Neural progenitor cell (in vitro differentiated cells): ENCODE measurements at regions not wholly inside any gene's neighbourhood (a gene's known extent, or its start where the extent isn't known, plus 50 kb on each side); places are given as distances from the start of the nearest gene placed in this dataset.

Experiments
- DNase-seq: peaks from one replicate; pipeline ENCODE4 v3.0.0-alpha.2; 2016; ENCODE audit warnings: low spot score
- H2AFZ ChIP-seq: fragments of 200-600 bp; sonication (generic); replicated peaks from 2 replicates; pipeline ENCODE4 v1.6.1; 2016; ENCODE audit warnings: antibody characterized with exemption
- H3F3A ChIP-seq: fragments of 200-600 bp; sonication (generic); 2 replicates; pipeline ENCODE4 v1.6.1; 2016; ENCODE audit warnings: antibody characterized with exemption, low read depth
- H3K27ac ChIP-seq: fragments of 200-600 bp; sonication (generic); 2 replicates; pipeline ENCODE4 v1.5.1; 2016; ENCODE audit warnings: mild to moderate bottlenecking
- H3K27me3 ChIP-seq: fragments of 200-600 bp; sonication (generic); 2 replicates; pipeline ENCODE4 v1.6.1; 2016; ENCODE audit warnings: mild to moderate bottlenecking, moderate library complexity
- H3K36me3 ChIP-seq: fragments of 200-600 bp; sonication (generic); 2 replicates; pipeline ENCODE4 v1.5.1; 2016
- H3K4me1 ChIP-seq: fragments of 200-600 bp; sonication (generic); 2 replicates; pipeline ENCODE4 v1.6.1; 2016; ENCODE audit warnings: mixed run types
- H3K4me2 ChIP-seq: fragments of 200-600 bp; sonication (generic); 2 replicates; pipeline ENCODE4 v1.6.1; 2016
- H3K4me3 ChIP-seq: fragments of 200-600 bp; sonication (generic); 2 replicates; pipeline ENCODE4 v1.5.1; 2016
- H3K79me2 ChIP-seq: fragments of 200-600 bp; sonication (generic); 2 replicates; pipeline ENCODE4 v1.6.1; 2016; ENCODE audit warnings: low read depth
- H3K9ac ChIP-seq: fragments of 200-600 bp; sonication (generic); 2 replicates; pipeline ENCODE4 v1.6.1; 2016
- H3K9me3 ChIP-seq: fragments of 200-600 bp; sonication (generic); 2 replicates; pipeline ENCODE4 v1.5.1; 2016; ENCODE audit warnings: low read depth
- H4K20me1 ChIP-seq: fragments of 200-600 bp; sonication (generic); 2 replicates; pipeline ENCODE4 v1.6.1; 2016; ENCODE audit warnings: low read depth
- H3K27ac Mint-ChIP-seq: 3 replicates; pipeline ENCODE4 v1.8.0; 2021; ENCODE audit warnings: mixed read lengths
- H3K27me3 Mint-ChIP-seq: 2 replicates; pipeline ENCODE4 v1.8.0; 2022; ENCODE audit warnings: low read depth, mild to moderate bottlenecking, inconsistent platforms, moderate library complexity, mixed read lengths; ENCODE audit not compliant: insufficient read depth
- H3K36me3 Mint-ChIP-seq: 3 replicates; pipeline ENCODE4 v1.8.0; 2021; ENCODE audit warnings: mixed read lengths
- H3K4me1 Mint-ChIP-seq: 3 replicates; pipeline ENCODE4 v1.8.0; 2021; ENCODE audit warnings: mixed read lengths
- H3K4me3 Mint-ChIP-seq: 3 replicates; pipeline ENCODE4 v1.8.0; 2021; ENCODE audit warnings: mild to moderate bottlenecking, moderate library complexity, mixed read lengths
- H3K9me3 Mint-ChIP-seq: 3 replicates; pipeline ENCODE4 v1.8.0; 2020; ENCODE audit warnings: mixed read lengths
- EZH2 ChIP-seq: fragments of 200-600 bp; sonication (generic); IDR thresholded peaks from 2 replicates; pipeline ENCODE4 v1.6.1; 2017; ENCODE audit warnings: antibody characterized with exemption, mild to moderate bottlenecking, moderate library complexity
- EZH2phosphoT487 ChIP-seq: fragments of 200-600 bp; sonication (generic); IDR thresholded peaks from 2 replicates; pipeline ENCODE4 v1.6.1; 2017; ENCODE audit warnings: antibody characterized with exemption
- TF ChIP-seq, protein P1 (sequence below): fragments of 200-600 bp; sonication (generic); IDR thresholded peaks from 2 replicates; pipeline ENCODE4 v1.5.1; 2017; ENCODE audit warnings: antibody characterized with exemption, mild to moderate bottlenecking

- H3K4me2 ChIP-seq = no peak overlapping the region
- Mint-ChIP-seq H3K4me1 (no peaks in the 10 kb centered on the region), H3K9me3 (no peaks in the 10 kb centered on the region), H3K27me3 (no peaks in the 10 kb centered on the region), H3K27ac (no peak overlapping the region), H3K36me3 (no peaks in the 10 kb centered on the region), H3K4me3 (no peak overlapping the region)
- H3K27me3 ChIP-seq = no peaks in the 10 kb centered on the region
- H3K4me3 ChIP-seq = no peak overlapping the region
- no peaks in the 10 kb centered on the region for H3K9me3 ChIP-seq
- H4K20me1 ChIP-seq = no peaks in the 10 kb centered on the region
- no peaks in the 10 kb centered on the region for H3K4me1 ChIP-seq
- H3K9ac ChIP-seq = no peak overlapping the region
- H3K79me2 ChIP-seq = no peaks in the 10 kb centered on the region
- no peak for DNase-seq
- TF ChIP-seq EZH2phosphoT487 (no peak), EZH2 (no peak)
- TF ChIP-seq, protein P1, sequence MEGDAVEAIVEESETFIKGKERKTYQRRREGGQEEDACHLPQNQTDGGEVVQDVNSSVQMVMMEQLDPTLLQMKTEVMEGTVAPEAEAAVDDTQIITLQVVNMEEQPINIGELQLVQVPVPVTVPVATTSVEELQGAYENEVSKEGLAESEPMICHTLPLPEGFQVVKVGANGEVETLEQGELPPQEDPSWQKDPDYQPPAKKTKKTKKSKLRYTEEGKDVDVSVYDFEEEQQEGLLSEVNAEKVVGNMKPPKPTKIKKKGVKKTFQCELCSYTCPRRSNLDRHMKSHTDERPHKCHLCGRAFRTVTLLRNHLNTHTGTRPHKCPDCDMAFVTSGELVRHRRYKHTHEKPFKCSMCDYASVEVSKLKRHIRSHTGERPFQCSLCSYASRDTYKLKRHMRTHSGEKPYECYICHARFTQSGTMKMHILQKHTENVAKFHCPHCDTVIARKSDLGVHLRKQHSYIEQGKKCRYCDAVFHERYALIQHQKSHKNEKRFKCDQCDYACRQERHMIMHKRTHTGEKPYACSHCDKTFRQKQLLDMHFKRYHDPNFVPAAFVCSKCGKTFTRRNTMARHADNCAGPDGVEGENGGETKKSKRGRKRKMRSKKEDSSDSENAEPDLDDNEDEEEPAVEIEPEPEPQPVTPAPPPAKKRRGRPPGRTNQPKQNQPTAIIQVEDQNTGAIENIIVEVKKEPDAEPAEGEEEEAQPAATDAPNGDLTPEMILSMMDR = no peak
- no peaks in the 10 kb centered on the region for H3F3A ChIP-seq
- no peaks in the 10 kb centered on the region for H3K36me3 ChIP-seq
- H3K27ac ChIP-seq = no peak overlapping the region
- H2AFZ ChIP-seq = no peak overlapping the region
These were observed 408.0 kb downstream of the HGF start for GRCh38 chr7:81361769-81362312.

DNA sequence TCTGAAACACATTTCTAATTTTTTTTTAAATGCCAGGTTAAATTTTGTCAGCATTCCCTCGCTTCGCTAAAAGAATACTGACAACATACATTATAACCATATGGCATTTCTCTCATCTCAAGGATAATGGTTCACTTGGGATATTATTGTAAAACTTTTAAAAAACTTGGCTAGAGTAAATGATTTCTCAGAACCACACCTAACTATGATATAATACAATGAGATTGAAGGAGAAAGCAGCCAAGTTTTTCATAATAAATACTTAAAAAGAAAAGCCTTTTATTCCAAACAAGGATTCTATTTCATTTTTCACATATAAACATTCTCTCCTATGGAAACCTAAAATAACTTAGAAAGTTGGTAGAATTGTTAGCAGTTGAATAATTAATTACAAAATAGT is 413.9 kb downstream of the HGF start:
- Histone ChIP-seq H3K27ac (no peak overlapping the region), H3K9ac (no peak overlapping the region), H3K36me3 (no peaks in the 10 kb centered on the region), H3K4me2 (no peak overlapping the region), H3K9me3 (no peaks in the 10 kb centered on the region), H3K4me1 (no peaks in the 10 kb centered on the region), H3F3A (no peaks in the 10 kb centered on the region), H3K79me2 (no peaks in the 10 kb centered on the region), H3K27me3 (no peaks in the 10 kb centered on the region), H4K20me1 (no peaks in the 10 kb centered on the region), H2AFZ (no peak overlapping the region), H3K4me3 (no peak overlapping the region)
- H3K4me3 Mint-ChIP-seq = no peak overlapping the region
- no peak for DNase-seq
- no peaks in the 10 kb centered on the region for H3K4me1 Mint-ChIP-seq
- no peaks in the 10 kb centered on the region for H3K27me3 Mint-ChIP-seq
- no peak overlapping the region for H3K27ac Mint-ChIP-seq
- TF ChIP-seq EZH2phosphoT487 (no peak), EZH2 (no peak)
- TF ChIP-seq, protein P1 = no peak
- peaks cover 2% of the 10 kb centered on the region for H3K9me3 Mint-ChIP-seq
- H3K36me3 Mint-ChIP-seq = no peaks in the 10 kb centered on the region

DNA sequence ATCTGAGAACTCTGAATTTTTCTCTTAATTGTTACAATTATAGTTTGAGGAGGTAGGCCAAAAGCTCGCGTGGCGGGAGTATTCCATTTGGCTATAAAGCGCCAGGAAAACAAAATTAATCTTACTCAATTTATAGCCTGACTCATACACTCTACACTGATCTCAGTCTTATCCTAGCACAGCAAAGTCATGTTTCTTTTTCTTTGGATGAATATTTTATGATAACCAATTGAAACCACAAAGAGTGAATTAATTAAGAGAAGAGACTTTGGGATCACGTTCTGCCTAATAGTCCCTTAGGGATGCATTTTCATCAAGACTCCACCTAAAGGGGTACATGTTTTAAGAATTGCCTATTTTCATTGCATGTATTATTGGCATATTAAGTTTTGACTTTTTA is 420.8 kb downstream of the HGF start:
- no peak for DNase-seq
- Histone ChIP-seq H3K4me1 (no peaks in the 10 kb centered on the region), H3K9ac (no peak overlapping the region), H3K9me3 (no peaks in the 10 kb centered on the region), H2AFZ (no peak overlapping the region), H3K79me2 (no peaks in the 10 kb centered on the region), H3K4me2 (no peak overlapping the region), H3K4me3 (no peak overlapping the region), H3K27me3 (no peaks in the 10 kb centered on the region), H4K20me1 (no peaks in the 10 kb centered on the region), H3F3A (no peaks in the 10 kb centered on the region), H3K36me3 (no peaks in the 10 kb centered on the region), H3K27ac (no peak overlapping the region)
- no peaks in the 10 kb centered on the region for H3K36me3 Mint-ChIP-seq
- no peak overlapping the region for H3K27ac Mint-ChIP-seq
- TF ChIP-seq EZH2 (no peak), EZH2phosphoT487 (no peak)
- TF ChIP-seq, protein P1 = no peak
- H3K27me3 Mint-ChIP-seq = no peaks in the 10 kb centered on the region
- H3K4me1 Mint-ChIP-seq = no peaks in the 10 kb centered on the region
- H3K9me3 Mint-ChIP-seq = no peaks in the 10 kb centered on the region
- H3K4me3 Mint-ChIP-seq = no peak overlapping the region
